ENCODE measurements at regions not wholly inside any gene's neighbourhood (a gene's known extent, or its start where the extent isn't known, plus 50 kb on each side); places are given as distances from the start of the nearest gene placed in this dataset.

- Histone ChIP-seq H3K36me3 (ENCODE audit: control insufficient read depth, insufficient read depth, low read length, severe bottlenecking) (no peaks in the 10 kb centered on the region), H3K27me3 (replicated peaks; ENCODE audit: control insufficient read depth, insufficient read depth, low read length) (peaks cover 7% of the 10 kb centered on the region), H3K4me1 (ENCODE audit: control insufficient read depth, insufficient read depth, low read length) (peaks cover 5% of the 10 kb centered on the region), H3K9me3 (ENCODE audit: control insufficient read depth, low read length) (peaks cover 13% of the 10 kb centered on the region), H3K9ac (ENCODE audit: low read length) (no peak overlapping the region), H3K4me3 (ENCODE audit: low read length) (no peak overlapping the region)
- DNase-seq (ENCODE audit: low read depth): no peak
Measured at GRCh38 chr16:77663711-77664110, 58.6 kb upstream of the NUDT7 start.

- H3K36me3 ChIP-seq (ENCODE audit: control insufficient read depth, insufficient read depth, low read length, severe bottlenecking): no peaks in the 10 kb centered on the region
- H3K4me1 ChIP-seq (ENCODE audit: control insufficient read depth, insufficient read depth, low read length): no peaks in the 10 kb centered on the region
- H3K9ac ChIP-seq (ENCODE audit: low read length): no peak overlapping the region
- H3K4me3 ChIP-seq (ENCODE audit: low read length): no peak overlapping the region
- DNase-seq (ENCODE audit: low read depth): no peak
- H3K27me3 ChIP-seq (replicated peaks; ENCODE audit: control insufficient read depth, insufficient read depth, low read length): peaks cover 26% of the 10 kb centered on the region
- H3K9me3 ChIP-seq (ENCODE audit: control insufficient read depth, low read length): peaks cover 13% of the 10 kb centered on the region
Measured at GRCh38 chr16:77666771-77667170, 55.5 kb upstream of the NUDT7 start.

DNA sequence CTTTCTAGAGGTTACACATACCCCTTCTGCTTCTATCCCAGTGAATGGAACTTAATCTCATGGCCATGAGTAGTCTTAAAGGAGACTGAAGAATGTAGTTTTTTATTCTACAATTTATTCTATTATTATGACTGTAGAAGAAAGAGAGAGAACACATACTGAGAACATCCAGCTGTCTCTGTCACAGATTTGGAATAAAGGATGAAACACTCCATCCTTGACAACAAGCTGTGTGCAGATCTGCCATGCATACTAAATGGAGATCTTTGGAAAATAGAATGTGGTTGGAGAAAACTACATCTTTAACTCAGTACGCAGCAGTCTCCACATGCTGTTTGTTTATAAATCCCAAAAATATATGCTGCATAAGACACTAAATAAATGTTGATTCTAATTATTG is 54.1 kb upstream of the NUDT7 start:
- Histone ChIP-seq H3K9me3 (ENCODE audit: control insufficient read depth, low read length) (peaks cover under 1% of the 10 kb centered on the region), H3K36me3 (ENCODE audit: control insufficient read depth, insufficient read depth, low read length, severe bottlenecking) (no peaks in the 10 kb centered on the region), H3K4me1 (ENCODE audit: control insufficient read depth, insufficient read depth, low read length) (no peaks in the 10 kb centered on the region), H3K27me3 (replicated peaks; ENCODE audit: control insufficient read depth, insufficient read depth, low read length) (peaks cover 26% of the 10 kb centered on the region), H3K9ac (ENCODE audit: low read length) (no peak overlapping the region), H3K4me3 (ENCODE audit: low read length) (no peak overlapping the region)
- DNase-seq (ENCODE audit: low read depth): no peak

DNA sequence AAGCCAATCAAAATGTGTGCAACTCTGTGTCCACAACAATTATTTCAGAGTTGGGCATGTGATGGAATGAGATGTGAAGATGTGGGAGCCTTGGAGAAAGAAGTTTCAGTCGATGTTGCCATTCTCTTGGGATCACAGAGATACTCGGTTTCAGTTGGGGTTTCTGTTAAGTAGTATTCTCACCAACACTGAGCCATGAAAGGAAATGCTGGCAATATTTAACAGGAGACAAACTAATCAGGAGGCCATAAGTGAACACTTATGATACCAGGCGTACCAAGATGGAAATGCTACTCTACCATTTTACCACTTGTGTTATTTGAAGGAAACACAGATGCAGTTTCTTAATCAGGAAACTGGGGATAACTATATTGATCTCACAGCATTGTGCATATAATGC is 53.3 kb upstream of the NUDT7 start:
- H3K36me3 ChIP-seq (ENCODE audit: control insufficient read depth, insufficient read depth, low read length, severe bottlenecking): no peaks in the 10 kb centered on the region
- H3K4me3 ChIP-seq (ENCODE audit: low read length): no peak overlapping the region
- no peak overlapping the region for H3K9ac ChIP-seq (ENCODE audit: low read length)
- DNase-seq (ENCODE audit: low read depth): no peak
- H3K27me3 ChIP-seq (replicated peaks; ENCODE audit: control insufficient read depth, insufficient read depth, low read length): peaks cover 26% of the 10 kb centered on the region
- H3K4me1 ChIP-seq (ENCODE audit: control insufficient read depth, insufficient read depth, low read length): no peaks in the 10 kb centered on the region
- no peaks in the 10 kb centered on the region for H3K9me3 ChIP-seq (ENCODE audit: control insufficient read depth, low read length)

All from adipocyte (in vitro differentiated cells).